GM12878 (cell line): ENCODE measurements at regions not wholly inside any gene's neighbourhood (a gene's known extent, or its start where the extent isn't known, plus 50 kb on each side); places are given as distances from the start of the nearest gene placed in this dataset.

Experiments
- ATAC-seq: fragments of 200-7000 bp; cut with Tn5 transposase; 3 replicates; pipeline ENCODE4 v1.9.1; 2020; ENCODE audit warnings: mild to moderate bottlenecking, moderate library complexity
- BruUV-seq: library from RNA; stranded (reverse); fragments of 400-500 nt; replicated peaks from 2 replicates; lab custom pipeline; 2021; lab: Mats Ljungman, UMichigan
- CTCF ChIA-PET: fragments of 300-600 bp; sonication (Branson Sonifier 250); formaldehyde crosslinking; extraction: SDS; loops from one replicate; lab custom pipeline; 2021; ENCODE audit warnings: inconsistent platforms; lab: Yijun Ruan, JAX
- POLR2A ChIA-PET: fragments of 350-600 bp; formaldehyde crosslinking; extraction: SDS; loops from one replicate; lab custom pipeline; 2021; ENCODE audit warnings: inconsistent platforms; lab: Charles Lee
- RAD21 ChIA-PET: fragments of 300-600 bp; sonication (Branson Sonifier 250); formaldehyde crosslinking; loops from one replicate; lab custom pipeline; 2023; ENCODE audit warnings: antibody characterized with exemption; ENCODE audit not compliant: unreplicated experiment; lab: Charles Lee
- SMC1A ChIA-PET: fragments of 300-600 bp; sonication (Branson Sonifier 250); formaldehyde crosslinking; loops from one replicate; lab custom pipeline; 2023; ENCODE audit not compliant: unreplicated experiment, uncharacterized antibody; lab: Charles Lee
- DNase-seq: peaks from one replicate; pipeline ENCODE4 v3.0.0-alpha.2; 2011; ENCODE audit warnings: low read depth, low spot score
- FAIRE-seq: peaks from 3 replicates; lab custom pipeline; 2011; peaks lifted over from hg19 to GRCh38; lab: Jason Lieb, UNC
- H2AFZ ChIP-seq: 2 replicates; pipeline ENCODE4 v1.6.0; 2011; ENCODE audit warnings: low read depth, low read length, control low read depth; ENCODE audit not compliant: control insufficient read depth
- H3K27ac ChIP-seq: 2 replicates; pipeline ENCODE4 v1.5.1; 2011; ENCODE audit warnings: control low read depth; ENCODE audit not compliant: control insufficient read depth, insufficient read depth
- H3K27me3 ChIP-seq, 2 experiments: replicated peaks in 1 of 2; 2 replicates each; pipeline versions ENCODE4 v1.6.0 to v1.6.1; 2011; ENCODE audit warnings: low read length in 1 of 2; ENCODE audit not compliant: control insufficient read depth in 2 of 2, insufficient read depth in 2 of 2
- H3K36me3 ChIP-seq, 2 experiments: 2 replicates each; pipeline ENCODE4 v1.5.1; 2011; ENCODE audit warnings: low read length in 1 of 2; ENCODE audit not compliant: control insufficient read depth in 2 of 2, insufficient read depth in 2 of 2
- H3K4me1 ChIP-seq: 2 replicates; pipeline ENCODE4 v1.6.1; 2011; ENCODE audit warnings: mild to moderate bottlenecking, low read length, moderate library complexity, mixed read lengths; ENCODE audit not compliant: control insufficient read depth, insufficient read depth
- H3K4me2 ChIP-seq: 2 replicates; pipeline ENCODE4 v1.6.0; 2011; ENCODE audit warnings: control low read depth; ENCODE audit not compliant: control insufficient read depth, insufficient read depth
- H3K4me3 ChIP-seq: fragments of 200-600 bp; sonication (generic); 2 replicates; pipeline ENCODE4 v1.5.1; 2016
- H3K79me2 ChIP-seq: 2 replicates; pipeline ENCODE4 v1.6.0; 2011; ENCODE audit warnings: low read length; ENCODE audit not compliant: control insufficient read depth, insufficient read depth
- H3K9ac ChIP-seq: 2 replicates; pipeline ENCODE4 v1.8.0; 2011; ENCODE audit warnings: low read length, control low read depth, mixed read lengths; ENCODE audit not compliant: control insufficient read depth, insufficient read depth
- H3K9me3 ChIP-seq: replicated peaks from 3 replicates; pipeline ENCODE4 v1.5.1; 2011; ENCODE audit warnings: mild to moderate bottlenecking, low read length; ENCODE audit not compliant: control insufficient read depth, insufficient read depth
- H4K20me1 ChIP-seq: 2 replicates; pipeline ENCODE4 v1.6.0; 2011; ENCODE audit not compliant: control insufficient read depth, insufficient read depth
- BMI1 ChIP-seq: fragments of 450-650 bp; IDR thresholded peaks from 2 replicates; pipeline ENCODE4 v1.6.1; 2016; ENCODE audit warnings: mild to moderate bottlenecking, moderate library complexity, borderline replicate concordance
- CHD4 ChIP-seq: fragments of 200-600 bp; sonication (generic); IDR thresholded peaks from 2 replicates; pipeline ENCODE4 v1.6.1; 2016; ENCODE audit warnings: mild to moderate bottlenecking
- FOS ChIP-seq: IDR thresholded peaks from 3 replicates; pipeline ENCODE4 v1.6.1; 2011; ENCODE audit warnings: borderline replicate concordance; ENCODE audit not compliant: insufficient read length; ENCODE audit errors: extremely low read depth
- FOXM1 ChIP-seq: IDR thresholded peaks from 2 replicates; pipeline ENCODE4 v1.6.1; 2012; ENCODE audit warnings: low read depth, mild to moderate bottlenecking, inconsistent platforms, low read length, moderate library complexity
- IKZF1 ChIP-seq: fragments of 450-650 bp; conservative IDR thresholded peaks from 2 replicates; pipeline ENCODE4 v1.6.1; 2017; ENCODE audit warnings: antibody characterized with exemption, mild to moderate bottlenecking
- JUNB ChIP-seq: IDR thresholded peaks from 2 replicates; pipeline ENCODE4 v1.6.1; 2016; ENCODE audit warnings: antibody characterized with exemption, mild to moderate bottlenecking
- KLF5 ChIP-seq: fragments of 450-650 bp; IDR thresholded peaks from 2 replicates; pipeline ENCODE4 v1.6.1; 2014; ENCODE audit warnings: mild to moderate bottlenecking; ENCODE audit not compliant: partially characterized antibody
- NRF1 ChIP-seq: conservative IDR thresholded peaks from 2 replicates; pipeline ENCODE4 v1.6.1; 2011; ENCODE audit warnings: mild to moderate bottlenecking, low read depth, low read length, improper control_type of control experiment
- SMAD1 ChIP-seq: fragments of 450-650 bp; IDR thresholded peaks from 2 replicates; pipeline ENCODE4 v1.6.1; 2018; ENCODE audit warnings: mild to moderate bottlenecking, low read depth; ENCODE audit not compliant: partially characterized antibody
- SUPT20H ChIP-seq: IDR thresholded peaks from 2 replicates; pipeline ENCODE4 v1.6.1; 2011; ENCODE audit warnings: low read depth, mild to moderate bottlenecking, low read length, moderate library complexity, borderline replicate concordance; ENCODE audit not compliant: control insufficient read depth
- SUZ12 ChIP-seq: fragments of 200-600 bp; sonication (generic); IDR thresholded peaks from one replicate; pipeline ENCODE4 v1.6.1; 2018; ENCODE audit warnings: antibody characterized with exemption, mild to moderate bottlenecking; ENCODE audit not compliant: unreplicated experiment
- TCF12 ChIP-seq: IDR thresholded peaks from 2 replicates; pipeline ENCODE4 v1.6.1; 2011; ENCODE audit warnings: low read depth, mild to moderate bottlenecking, low read length
- YY1 ChIP-seq: IDR thresholded peaks from 2 replicates; pipeline ENCODE4 v1.6.1; 2011; ENCODE audit warnings: low read depth, mild to moderate bottlenecking, low read length
- ZZZ3 ChIP-seq: IDR thresholded peaks from 2 replicates; pipeline ENCODE4 v1.6.1; 2011; ENCODE audit warnings: low read depth; ENCODE audit not compliant: control insufficient read depth, insufficient read length
- WGBS: methylation state at CpG from one replicate; pipeline ENCODE4 v1.1.6; 2016; ENCODE audit warnings: low lambda C conversion rate; ENCODE audit not compliant: insufficient replicate concordance, insufficient coverage; ENCODE audit errors: missing lambda C conversion rate; 5-methylcytosine and 5-hydroxymethylcytosine counted together
- in situ Hi-C: fragments of 300-500 bp; cut with MboI; formaldehyde crosslinking; loops from 9 replicates; pipeline ENCODE4 v1.14.3; 2018; ENCODE audit warnings: mixed read lengths
- intact Hi-C: fragments of 100-400 bp; cut with micrococcal nuclease; formaldehyde crosslinking; loops from one replicate; pipeline ENCODE4 v1.14.2; 2022; ENCODE audit not compliant: unreplicated experiment
- TF ChIP-seq, protein P1 (sequence below), 3 experiments: IDR thresholded peaks in 2 of 3; conservative IDR thresholded peaks in 1 of 3; 2 replicates each; pipeline ENCODE4 v1.5.1; 2011; ENCODE audit warnings: low read depth in 3 of 3, low read length in 3 of 3, mild to moderate bottlenecking in 3 of 3, control low read depth in 2 of 3, moderate library complexity in 2 of 3, inconsistent platforms in 1 of 3, mixed read lengths in 1 of 3; ENCODE audit not compliant: control insufficient read depth in 2 of 3, insufficient read depth in 1 of 3; ENCODE audit errors: extremely low read depth in 1 of 3
- TF ChIP-seq, protein P2 (sequence below): fragments of 450-650 bp; IDR thresholded peaks from 2 replicates; pipeline ENCODE4 v1.6.1; 2017; ENCODE audit warnings: mild to moderate bottlenecking, moderate library complexity
- TF ChIP-seq, protein P3 (sequence below): IDR thresholded peaks from 2 replicates; pipeline ENCODE4 v1.6.1; 2011; ENCODE audit warnings: low read depth, mild to moderate bottlenecking, low read length, moderate library complexity, borderline replicate concordance; ENCODE audit errors: extremely low read depth

DNA sequence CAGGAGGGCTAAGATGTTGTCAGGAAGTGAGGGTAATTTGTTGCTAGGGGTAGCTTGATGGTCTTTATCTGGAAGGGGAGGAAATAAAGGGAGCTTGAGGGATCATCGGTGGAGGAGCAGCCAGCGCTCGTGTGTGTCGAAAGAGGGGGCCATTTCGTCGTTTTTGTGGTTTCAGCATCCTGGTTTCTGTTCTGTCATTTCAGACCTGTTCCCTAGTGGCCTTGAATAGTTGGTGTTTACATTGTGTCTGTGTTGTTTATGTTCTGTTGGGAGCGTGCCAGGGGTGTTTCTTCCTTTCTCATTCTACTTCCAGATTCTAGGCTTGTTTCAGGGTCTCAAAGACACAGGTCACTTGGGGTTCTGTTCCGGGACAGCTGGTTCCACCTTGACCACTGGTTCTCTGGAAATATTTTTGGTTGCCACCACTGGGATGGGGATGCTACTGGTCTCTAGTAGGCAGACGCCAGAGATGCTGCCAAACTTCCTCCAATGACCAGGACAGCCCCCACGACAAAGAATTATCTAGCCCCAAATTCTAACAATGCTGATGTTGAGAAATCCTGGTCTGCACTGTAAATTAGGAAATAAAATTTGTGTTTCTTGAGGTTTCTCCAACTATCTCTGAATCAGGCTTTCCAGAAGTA lies 113.9 kb upstream of the NAA20 start:
- Histone ChIP-seq H3K79me2 (no peaks in the 10 kb centered on the region), H3K9ac (no peak overlapping the region), H3K36me3 (no peaks in the 10 kb centered on the region), H3K9me3 (peaks cover 6% of the 10 kb centered on the region; the same call in 2 of the 3 replicates), H4K20me1 (no peaks in the 10 kb centered on the region), H3K27ac (no peak overlapping the region), H3K4me2 (no peak overlapping the region), H3K4me3 (no peak overlapping the region), H2AFZ (no peak overlapping the region), H3K4me1 (no peaks in the 10 kb centered on the region), H3K27me3 (no peaks in the 10 kb centered on the region)
- peak; percentile 91 for FAIRE-seq
- WGBS, result 2% methylated on average over 10 of the region's 10 CpGs
- ChIA-PET RAD21 (interaction anchor here (0.6 to 6.3 kb wide), 19 partner anchors 8 to 149 kb away, joined by 3 to 42 read pairs (median 5); partner anchors contain the start of genes CFAP61 and CRNKL1), CTCF (interaction anchor here (0.6 to 4.4 kb wide), 25 partner anchors 9 to 209 kb away, joined by 3 to 77 read pairs (median 6); partner anchors contain the start of genes CFAP61 and CRNKL1), POLR2A (interaction anchor here (1.0 to 1.3 kb wide), 2 partner anchors 91 to 113 kb away, joined by 3 to 4 read pairs; no protein-coding TSS in a partner anchor), SMC1A (interaction anchor here (0.6 to 5.8 kb wide), 21 partner anchors 8 to 209 kb away, joined by 3 to 67 read pairs (median 5); no protein-coding TSS in a partner anchor)
- in situ Hi-C loops (loop anchor here (5.0 kb wide), 1 partner anchor 94 kb away; no protein-coding TSS in a partner anchor), intact Hi-C loops (loop anchor here (1.0 to 5.0 kb wide), 2 partner anchors 92 to 116 kb away; no protein-coding TSS in a partner anchor)
- no TSS peak for BruUV-seq
- peak; percentile 94 for ATAC-seq
- DNase-seq, result no peak
- TF ChIP-seq SUPT20H (no peak), FOXM1 (peak; percentile 47; the same call in 1 of the 2 replicates), TCF12 (no peak), KLF5 (no peak), YY1 (peak; percentile 58; the same call in 1 of the 2 replicates), CHD4 (no peak), JUNB (peak; percentile 74), BMI1 (no peak), SUZ12 (no peak), NRF1 (no peak), FOS (no peak), ZZZ3 (no peak), IKZF1 (peak; percentile 80), SMAD1 (no peak)
- TF ChIP-seq, protein P1, sequence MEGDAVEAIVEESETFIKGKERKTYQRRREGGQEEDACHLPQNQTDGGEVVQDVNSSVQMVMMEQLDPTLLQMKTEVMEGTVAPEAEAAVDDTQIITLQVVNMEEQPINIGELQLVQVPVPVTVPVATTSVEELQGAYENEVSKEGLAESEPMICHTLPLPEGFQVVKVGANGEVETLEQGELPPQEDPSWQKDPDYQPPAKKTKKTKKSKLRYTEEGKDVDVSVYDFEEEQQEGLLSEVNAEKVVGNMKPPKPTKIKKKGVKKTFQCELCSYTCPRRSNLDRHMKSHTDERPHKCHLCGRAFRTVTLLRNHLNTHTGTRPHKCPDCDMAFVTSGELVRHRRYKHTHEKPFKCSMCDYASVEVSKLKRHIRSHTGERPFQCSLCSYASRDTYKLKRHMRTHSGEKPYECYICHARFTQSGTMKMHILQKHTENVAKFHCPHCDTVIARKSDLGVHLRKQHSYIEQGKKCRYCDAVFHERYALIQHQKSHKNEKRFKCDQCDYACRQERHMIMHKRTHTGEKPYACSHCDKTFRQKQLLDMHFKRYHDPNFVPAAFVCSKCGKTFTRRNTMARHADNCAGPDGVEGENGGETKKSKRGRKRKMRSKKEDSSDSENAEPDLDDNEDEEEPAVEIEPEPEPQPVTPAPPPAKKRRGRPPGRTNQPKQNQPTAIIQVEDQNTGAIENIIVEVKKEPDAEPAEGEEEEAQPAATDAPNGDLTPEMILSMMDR (IDR thresholded peaks at IDR 0.05 in 2 of 3, conservative IDR thresholded peaks at IDR 0.05 in 1 of 3; ENCODE audit: control insufficient read depth in 2 of 3, extremely low read depth in 1 of 3, insufficient read depth in 1 of 3, low read depth in 3 of 3, low read length in 3 of 3), result peak; percentile 42 to 85 (median 59); a peak in 5 of 6 replicates
- TF ChIP-seq, protein P2, sequence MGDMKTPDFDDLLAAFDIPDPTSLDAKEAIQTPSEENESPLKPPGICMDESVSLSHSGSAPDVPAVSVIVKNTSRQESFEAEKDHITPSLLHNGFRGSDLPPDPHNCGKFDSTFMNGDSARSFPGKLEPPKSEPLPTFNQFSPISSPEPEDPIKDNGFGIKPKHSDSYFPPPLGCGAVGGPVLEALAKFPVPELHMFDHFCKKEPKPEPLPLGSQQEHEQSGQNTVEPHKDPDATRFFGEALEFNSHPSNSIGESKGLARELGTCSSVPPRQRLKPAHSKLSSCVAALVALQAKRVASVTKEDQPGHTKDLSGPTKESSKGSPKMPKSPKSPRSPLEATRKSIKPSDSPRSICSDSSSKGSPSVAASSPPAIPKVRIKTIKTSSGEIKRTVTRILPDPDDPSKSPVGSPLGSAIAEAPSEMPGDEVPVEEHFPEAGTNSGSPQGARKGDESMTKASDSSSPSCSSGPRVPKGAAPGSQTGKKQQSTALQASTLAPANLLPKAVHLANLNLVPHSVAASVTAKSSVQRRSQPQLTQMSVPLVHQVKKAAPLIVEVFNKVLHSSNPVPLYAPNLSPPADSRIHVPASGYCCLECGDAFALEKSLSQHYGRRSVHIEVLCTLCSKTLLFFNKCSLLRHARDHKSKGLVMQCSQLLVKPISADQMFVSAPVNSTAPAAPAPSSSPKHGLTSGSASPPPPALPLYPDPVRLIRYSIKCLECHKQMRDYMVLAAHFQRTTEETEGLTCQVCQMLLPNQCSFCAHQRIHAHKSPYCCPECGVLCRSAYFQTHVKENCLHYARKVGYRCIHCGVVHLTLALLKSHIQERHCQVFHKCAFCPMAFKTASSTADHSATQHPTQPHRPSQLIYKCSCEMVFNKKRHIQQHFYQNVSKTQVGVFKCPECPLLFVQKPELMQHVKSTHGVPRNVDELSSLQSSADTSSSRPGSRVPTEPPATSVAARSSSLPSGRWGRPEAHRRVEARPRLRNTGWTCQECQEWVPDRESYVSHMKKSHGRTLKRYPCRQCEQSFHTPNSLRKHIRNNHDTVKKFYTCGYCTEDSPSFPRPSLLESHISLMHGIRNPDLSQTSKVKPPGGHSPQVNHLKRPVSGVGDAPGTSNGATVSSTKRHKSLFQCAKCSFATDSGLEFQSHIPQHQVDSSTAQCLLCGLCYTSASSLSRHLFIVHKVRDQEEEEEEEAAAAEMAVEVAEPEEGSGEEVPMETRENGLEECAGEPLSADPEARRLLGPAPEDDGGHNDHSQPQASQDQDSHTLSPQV, result no peak
- TF ChIP-seq, protein P3, sequence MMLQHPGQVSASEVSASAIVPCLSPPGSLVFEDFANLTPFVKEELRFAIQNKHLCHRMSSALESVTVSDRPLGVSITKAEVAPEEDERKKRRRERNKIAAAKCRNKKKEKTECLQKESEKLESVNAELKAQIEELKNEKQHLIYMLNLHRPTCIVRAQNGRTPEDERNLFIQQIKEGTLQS, result no peak
